C4-2B (cell line): ENCODE measurements at regions not wholly inside any gene's neighbourhood (a gene's known extent, or its start where the extent isn't known, plus 50 kb on each side); places are given as distances from the start of the nearest gene placed in this dataset.

ENCODE experiments used
- ZFX ChIP-seq: fragments of 450-650 bp; IDR thresholded peaks from 2 replicates; pipeline ENCODE4 v1.6.1; 2017
- TF ChIP-seq, protein P1 (sequence below): fragments of 450-650 bp; conservative IDR thresholded peaks from 2 replicates; pipeline ENCODE4 v1.5.1; 2017; ENCODE audit warnings: mild to moderate bottlenecking

DNA sequence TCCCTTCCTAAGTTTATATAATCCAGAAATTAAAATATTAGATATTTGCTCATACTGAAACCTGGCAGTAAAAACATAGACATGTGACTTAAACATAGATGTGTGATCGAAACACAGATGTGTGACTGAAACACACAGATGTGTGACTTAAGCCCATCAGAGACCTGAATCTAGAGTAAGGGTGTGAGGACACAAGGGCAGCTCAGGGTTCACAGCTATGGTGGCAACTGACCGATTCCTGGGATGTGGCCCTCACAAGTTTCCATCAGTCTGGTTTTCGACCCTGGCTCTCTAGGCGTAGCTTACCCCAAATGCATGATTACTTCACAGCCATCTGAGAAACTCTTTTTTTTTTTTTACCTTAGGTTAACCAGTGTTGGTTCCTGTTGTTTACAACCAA, 137.0 kb downstream of the NRN1 start:
- TF ChIP-seq, protein P1, sequence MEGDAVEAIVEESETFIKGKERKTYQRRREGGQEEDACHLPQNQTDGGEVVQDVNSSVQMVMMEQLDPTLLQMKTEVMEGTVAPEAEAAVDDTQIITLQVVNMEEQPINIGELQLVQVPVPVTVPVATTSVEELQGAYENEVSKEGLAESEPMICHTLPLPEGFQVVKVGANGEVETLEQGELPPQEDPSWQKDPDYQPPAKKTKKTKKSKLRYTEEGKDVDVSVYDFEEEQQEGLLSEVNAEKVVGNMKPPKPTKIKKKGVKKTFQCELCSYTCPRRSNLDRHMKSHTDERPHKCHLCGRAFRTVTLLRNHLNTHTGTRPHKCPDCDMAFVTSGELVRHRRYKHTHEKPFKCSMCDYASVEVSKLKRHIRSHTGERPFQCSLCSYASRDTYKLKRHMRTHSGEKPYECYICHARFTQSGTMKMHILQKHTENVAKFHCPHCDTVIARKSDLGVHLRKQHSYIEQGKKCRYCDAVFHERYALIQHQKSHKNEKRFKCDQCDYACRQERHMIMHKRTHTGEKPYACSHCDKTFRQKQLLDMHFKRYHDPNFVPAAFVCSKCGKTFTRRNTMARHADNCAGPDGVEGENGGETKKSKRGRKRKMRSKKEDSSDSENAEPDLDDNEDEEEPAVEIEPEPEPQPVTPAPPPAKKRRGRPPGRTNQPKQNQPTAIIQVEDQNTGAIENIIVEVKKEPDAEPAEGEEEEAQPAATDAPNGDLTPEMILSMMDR: no peak
- TF ChIP-seq ZFX: no peak
